Cerebellar cortex (tissue), 1 donor: ENCODE measurements at regions not wholly inside any gene's neighbourhood (a gene's known extent, or its start where the extent isn't known, plus 50 kb on each side); places are given as distances from the start of the nearest gene placed in this dataset.

ENCODE experiments used
- DNase-seq: peaks from one replicate; pipeline ENCODE4 v3.0.0-alpha.2; 2015; ENCODE audit warnings: low spot score

DNA sequence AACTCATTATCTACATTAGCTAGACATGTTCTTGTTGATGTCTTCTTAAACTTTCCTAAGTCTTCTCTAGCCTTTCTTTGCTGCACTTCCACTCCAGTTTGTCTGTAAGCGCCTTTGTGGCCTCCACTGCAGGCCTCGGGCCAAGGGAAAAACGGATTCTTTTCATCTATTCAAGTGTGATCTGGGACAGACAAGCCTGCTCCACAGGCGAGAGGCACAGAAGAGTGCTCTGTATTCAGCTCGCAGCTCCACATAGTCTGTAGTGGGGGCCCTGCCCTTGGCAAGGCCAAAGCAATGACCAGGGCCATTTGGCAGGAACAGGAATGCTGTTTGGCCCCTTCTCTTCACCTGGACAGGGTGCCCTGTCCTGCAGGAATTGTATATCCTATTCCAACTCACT is 84.1 kb upstream of the BARX2 start:
- peak; percentile 27 for DNase-seq

DNA sequence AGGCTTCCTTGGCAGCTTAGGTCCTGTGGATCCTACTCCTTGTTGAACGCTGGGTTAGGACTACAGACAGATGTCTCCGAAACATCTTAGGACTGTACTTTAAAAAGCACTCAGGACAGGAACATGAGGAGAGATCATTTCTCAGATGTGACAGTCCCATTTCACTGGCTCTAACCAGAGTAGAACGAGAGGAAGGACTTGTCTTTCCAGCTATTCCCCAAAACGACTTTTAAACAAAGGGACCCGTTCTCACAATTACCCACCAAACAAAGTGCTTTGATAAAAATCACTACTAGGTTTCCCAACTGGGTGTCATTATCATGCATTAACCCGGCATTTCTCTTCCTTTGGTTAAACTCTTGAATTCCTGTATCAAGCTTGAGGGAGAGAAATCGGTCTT is 84.7 kb upstream of the BARX2 start:
- no peak for DNase-seq

DNA sequence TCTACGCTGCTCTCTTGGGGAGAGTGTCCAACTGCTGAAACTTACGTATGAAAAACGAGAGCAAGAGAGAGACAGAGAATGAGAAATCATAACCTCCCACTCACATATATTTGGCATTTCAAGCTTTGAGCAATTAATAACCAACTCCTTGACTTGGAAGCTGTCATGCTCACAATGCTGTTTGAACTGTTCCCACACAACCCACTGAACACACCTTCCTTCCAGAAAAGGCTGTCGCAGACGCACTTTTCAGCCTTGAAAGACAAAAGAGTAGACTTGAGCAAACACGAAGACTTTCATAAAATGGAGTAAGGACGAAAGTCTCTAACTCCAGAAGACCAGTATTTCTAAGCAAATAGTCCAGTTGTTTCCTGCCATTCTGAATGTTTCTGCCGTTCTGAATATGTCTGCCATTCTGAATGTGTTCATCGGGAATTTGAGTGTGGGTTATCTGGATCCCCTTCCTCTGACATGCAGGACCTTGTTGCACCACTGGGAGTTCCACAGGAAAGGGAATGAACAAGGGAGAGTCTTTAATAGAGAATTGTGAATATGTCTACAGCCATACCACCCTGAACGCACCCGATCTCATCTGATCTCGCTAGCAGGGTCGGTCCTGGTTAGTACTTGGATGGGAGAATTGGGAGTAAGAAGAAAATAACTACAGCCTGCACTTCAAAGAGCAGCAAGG is 86.2 kb upstream of the BARX2 start:
- DNase-seq = no peak

DNA sequence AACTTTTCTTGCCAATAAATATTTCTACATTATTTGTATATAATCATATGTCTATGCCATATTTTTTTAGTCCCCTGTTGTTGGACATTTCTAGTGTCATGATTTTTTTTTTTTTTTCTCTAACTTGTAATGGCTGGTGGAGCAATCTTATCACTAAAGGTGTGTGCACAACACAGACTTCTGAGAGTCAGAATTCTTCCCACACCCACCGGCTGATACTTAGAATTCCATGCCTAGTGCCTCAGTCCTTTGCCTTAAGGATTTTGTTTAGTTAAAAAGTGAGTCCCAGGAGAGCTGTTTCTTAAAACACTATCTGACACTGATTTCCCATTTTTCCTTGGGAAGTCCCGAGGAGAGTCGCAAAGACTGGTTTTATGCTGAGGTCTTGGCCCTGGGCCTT is 87.7 kb upstream of the BARX2 start:
- no peak for DNase-seq

DNA sequence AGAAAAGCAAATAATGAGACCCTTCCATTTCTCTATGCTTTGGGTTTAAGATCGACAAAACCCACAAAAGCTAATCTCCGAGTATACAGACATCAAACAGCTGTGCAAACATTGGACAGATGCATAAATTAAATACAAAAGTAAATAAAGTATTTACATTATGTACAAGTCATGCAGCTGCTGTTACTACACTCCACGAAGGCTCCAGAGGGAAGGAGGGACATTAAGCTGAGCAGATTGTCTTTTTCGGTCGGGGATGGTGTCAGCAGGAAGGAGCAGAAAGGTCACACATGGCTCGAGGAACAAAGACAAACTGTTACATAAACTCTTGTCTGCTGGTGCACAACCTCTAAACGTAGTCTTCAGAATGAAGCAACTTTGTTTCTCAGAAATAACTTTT is 88.8 kb upstream of the BARX2 start:
- no peak for DNase-seq

DNA sequence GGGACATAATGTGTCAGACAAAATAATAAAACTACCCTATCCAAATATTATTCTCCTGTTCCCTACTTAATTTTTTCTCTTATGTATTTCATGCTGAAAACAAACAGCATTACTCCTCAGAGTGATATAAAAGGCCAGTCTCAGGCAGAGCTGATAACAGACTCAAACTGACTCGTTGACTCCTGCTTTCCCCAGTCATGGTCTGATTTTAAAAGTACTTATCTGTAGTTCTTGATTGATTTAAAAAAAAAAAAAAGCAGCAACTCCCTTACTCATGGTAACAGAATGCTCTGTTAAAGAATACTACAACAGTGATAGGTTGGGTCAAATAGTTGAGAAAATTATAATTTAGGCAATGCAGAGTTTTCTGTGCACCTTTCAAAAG is 90.3 kb upstream of the BARX2 start:
- DNase-seq = no peak

DNA sequence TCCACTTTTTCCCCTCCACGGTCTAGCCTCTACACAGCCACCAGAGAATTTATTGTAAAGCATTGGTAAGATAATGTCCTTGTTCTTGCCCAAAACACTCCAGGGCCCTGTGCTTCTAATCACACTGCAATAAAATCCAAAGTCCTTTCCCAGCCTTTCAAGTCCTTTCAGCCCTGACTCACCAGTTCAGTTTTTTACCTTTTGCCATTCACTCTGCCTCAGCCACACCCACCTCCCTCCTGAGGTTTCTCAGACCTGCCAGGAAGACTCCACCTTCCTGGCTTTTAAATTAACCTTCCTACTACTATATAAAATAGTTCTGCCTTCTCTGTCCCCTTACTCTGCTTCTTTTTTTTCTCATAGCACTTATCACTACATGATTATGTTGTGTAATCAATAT is 91.0 kb upstream of the ARHGAP32 start:
- DNase-seq = no peak

DNA sequence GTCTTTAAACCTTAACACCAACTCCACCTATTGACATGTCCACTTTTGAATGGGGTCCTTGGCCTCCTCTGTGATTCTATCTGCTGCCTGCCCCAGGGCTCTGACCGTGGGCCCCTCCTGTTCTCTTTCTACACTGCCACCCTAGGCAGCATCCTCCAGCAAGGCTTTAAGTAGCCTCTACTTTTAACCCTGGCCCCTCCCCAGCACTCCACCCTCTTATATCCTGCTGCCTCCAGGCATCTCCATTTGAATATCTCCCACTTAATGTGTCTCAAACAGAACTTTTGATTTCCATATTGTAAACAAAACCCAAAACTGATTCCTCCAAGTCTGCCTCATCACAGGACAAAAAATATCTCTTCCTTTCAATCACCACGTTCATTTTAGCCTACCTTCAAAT is 90.5 kb upstream of the ARHGAP32 start:
- DNase-seq = no peak

DNA sequence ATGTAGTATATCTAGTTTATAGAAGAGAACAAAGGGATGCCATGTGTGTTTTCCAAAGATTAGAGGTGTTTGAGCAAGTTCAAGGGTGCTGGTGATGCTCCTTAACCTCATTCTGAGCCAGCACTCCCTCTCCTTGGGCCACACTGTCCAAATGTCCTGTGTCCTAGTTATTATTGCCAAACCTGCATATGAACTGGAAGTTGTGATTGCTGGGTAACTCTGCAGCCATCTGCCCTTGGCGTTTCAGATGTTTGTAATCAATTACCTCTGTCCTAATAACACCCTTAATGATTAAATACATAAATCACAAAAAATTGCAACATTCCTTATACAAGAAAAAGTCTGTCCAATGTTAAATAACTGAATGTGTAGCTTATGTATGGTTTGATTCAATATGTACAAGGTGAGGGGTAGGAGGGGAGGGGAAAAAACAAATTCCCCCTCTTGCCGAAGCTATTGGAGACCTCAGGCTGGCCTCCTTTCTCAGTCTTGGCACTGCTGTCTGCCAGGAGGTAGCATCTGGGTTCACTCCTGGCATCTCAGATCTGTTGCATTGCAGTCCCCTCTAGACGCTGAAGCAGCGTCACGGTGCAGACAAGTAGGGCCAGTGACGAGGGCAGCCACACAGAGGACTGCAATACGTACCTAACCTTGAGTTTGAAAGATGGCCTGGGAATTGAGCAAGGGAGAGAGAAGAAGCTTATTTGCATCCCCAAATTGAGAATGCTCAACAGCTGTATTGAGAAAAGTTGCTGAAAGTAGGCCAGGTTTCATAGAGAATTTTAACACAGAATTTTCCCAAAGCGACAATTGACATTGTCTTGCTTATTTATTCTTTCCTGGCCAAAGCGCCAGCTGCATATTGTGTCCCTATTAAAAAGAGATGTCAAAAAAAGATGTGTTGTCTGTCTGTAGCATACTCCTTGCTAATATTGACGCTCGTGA is 89.6 kb upstream of the ARHGAP32 start:
- DNase-seq = no peak

DNA sequence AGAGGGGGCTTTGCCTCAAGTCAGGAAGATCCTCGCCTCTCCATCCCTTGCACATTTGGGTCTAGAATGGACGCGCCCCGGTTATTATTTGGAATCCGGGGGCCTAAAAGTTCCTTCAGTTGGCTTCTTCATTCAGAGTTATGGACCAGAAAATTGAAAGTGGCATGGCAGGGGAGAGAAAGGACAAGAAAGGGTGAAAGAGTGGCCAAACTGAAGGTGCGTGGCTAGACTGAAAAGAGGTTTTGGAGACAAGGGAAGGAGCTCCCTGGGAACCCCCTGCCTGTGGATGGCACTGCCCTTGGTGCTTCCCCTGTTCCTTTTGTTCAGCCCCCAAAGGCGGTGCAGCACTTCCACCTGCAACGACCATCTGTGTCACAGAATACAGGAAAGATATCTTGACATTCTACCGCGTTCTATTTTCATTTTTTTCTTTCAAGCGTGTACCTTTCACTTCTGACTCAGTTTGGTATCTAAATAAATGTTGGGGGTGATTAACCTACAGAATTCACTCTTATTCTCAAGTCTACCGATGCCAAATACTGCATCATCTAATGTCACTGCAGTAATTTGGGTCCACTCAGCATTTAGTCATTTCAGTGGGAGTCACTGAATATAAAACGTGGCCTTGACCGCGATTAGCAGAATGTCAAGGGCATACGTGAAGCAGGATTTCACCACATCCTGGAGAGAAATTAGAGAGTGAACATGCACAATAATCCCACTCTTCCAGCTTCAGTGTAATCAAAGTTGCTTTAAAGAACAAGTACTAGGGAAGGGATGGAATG is 88.1 kb upstream of the ARHGAP32 start:
- no peak for DNase-seq

DNA sequence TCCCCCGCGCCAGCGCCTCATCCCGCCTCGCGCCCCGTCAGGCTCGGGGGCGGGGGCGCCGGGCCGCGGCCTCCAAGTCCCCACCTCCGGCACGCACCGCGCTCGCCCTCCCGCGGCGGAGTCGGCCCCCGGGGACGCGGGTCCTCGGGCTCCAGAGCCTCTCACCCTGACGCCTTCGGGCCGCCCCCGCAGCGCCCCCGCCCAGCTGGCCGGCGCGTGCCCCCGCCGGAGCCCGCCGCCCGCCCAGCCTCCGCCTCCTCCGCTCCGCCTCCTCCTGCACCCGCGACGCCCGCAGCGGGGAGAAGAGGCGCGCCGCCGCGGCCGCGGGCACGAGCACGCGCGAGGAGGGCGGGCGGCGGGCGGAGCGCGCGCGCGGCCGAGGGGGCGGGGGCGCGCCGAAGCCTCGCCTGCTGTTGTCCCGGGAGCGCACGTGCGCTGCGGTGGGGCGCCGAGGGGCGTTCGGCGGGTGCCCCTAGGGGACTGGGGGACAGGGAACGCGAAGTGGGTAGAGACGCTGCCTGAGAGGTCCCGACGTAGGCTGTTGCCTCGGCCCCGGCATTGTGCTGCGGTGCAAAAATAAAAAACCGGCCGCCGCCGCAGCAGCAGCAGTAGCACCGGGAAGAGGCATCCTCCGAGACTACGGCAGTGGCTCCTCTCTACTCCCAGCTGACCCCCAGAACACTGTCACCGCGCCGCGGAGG is 87.4 kb upstream of the ARHGAP32 start:
- DNase-seq = no peak

DNA sequence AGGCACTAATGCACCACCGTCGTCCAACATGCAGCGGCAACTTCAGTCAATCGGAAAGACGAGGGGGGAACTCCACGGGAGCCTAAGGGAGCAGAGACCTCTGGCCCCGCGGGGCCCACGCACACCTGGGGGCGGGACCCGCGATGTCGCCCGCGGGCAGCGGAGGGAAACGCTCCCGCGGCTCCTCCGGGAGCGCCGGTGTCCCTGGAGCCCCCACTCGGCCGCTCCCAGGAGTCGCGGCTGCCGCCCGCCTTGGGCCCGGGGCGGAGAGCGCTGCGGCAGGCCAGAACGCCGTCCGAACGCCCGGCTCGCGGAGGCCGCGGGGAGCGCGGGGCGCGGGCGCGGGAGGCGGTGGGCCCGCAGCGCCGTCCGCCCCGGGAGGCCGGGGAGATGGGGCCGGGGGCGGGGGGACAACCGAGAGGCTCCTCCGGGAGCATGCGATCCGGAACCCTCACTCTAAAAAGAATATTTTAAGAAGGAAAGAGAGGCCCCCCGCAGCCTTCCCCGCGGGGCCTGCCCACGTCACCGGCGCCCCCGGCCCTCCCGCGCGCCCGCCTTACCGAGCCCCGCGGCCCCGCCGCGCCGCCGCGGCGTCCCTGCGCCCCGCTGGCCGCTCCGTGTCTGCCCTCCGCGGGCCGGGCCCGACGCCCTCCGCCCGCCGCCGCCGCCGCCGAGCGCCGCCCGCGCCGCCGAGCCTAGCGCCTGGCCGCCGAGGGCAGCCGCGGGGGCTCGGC is 86.6 kb upstream of the ARHGAP32 start:
- no peak for DNase-seq

DNA sequence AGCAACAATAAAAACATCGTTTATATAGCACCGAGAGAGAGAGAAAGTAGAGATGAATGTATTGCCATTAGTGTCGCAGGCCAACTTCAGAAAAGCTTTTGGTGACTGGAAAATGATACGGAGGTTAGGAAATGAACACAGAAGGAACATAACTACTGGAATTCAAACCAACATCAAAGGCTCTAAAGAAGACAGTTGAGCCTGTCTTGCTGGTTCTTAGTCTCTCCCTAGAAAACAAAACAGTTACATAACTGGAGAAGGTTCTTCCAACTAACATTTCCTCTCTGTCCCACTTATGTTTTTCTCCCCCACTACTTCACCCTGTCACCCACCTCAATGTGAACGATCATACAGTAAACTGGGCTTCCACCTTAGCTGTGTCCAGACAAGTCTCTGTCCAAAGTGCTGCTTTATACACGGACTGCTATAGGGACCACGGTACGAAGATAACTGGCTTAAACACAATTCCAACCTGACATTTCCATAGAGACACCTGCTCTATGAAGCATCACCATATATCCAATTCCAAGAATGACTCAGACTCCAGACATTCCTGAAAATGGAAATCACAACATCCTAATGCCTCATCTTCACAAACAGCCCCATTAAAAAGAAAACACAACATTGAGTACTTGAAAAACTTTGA is 85.2 kb upstream of the ARHGAP32 start:
- DNase-seq = no peak

DNA sequence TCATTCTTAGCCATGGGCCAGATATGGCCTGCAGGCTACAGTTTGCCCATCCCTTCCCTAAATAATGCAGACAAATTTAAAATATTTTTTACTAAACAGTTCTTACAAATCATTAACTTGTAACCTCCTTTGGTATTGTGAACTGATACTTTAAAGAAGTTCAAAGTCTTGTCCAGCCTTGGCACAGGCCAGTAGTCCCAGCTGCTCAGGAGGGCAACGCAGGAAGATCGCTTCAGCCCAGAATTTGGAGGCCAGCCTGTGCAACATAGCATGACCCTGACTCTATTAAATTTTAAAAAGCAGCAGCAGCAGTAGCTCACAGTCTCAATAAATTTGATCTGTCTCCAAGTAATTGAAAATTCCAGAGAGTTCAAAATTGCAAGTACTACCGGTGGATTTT is 83.7 kb upstream of the ARHGAP32 start:
- no peak for DNase-seq

DNA sequence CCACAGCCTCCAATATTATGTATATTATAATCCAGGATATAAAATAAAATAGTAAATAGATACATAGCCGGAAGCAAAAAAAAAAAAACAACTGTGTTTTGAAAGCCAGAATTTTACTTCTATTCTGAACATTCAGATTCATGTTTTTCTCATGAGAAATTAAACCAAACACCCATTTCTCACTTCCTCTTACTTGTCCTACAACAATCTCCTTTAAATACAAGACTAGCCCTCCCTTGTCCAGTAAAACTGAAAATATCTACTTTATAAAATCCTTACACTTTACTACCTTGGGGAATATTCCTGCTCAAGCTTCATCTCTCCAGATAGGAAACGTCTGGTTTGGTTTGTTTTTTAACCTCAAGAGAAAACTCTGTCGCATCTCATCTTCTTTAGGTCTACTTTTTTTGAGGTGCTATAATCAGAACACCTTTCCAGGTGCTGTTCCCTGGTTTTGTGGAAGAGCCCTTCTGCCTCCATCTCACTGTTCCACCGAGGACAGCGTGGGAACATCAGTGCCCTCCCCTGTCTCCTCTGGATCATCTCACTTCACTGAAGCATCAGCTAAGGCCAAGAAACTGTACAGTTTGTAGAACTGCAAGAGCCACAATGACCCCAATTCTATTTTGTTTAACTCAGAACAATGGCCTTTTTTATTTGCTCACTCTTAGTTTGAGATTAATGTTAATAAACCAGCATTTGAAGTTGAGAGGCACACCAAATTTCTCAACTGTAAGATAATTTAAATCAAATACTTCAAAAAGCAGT is 82.0 kb upstream of the ARHGAP32 start:
- DNase-seq = no peak

DNA sequence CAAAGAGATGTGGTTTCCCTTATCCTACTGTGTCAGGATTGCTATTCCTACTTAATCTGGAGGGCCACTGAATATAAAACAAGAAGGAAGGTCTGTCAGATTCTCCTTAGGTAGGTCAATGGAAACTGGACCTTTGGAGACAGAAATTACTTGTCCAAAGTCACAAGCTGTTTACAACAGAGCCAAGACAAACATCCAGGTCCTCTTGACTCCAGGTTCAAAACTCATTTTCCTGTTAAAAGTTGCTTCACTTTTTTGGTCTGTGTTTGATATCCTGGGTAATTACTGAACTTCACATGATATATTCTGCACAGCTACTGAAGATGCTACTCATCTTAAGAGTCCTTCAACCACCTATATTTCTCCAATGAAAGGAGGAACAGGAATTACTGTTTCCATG is 81.2 kb upstream of the ARHGAP32 start:
- DNase-seq = no peak

DNA sequence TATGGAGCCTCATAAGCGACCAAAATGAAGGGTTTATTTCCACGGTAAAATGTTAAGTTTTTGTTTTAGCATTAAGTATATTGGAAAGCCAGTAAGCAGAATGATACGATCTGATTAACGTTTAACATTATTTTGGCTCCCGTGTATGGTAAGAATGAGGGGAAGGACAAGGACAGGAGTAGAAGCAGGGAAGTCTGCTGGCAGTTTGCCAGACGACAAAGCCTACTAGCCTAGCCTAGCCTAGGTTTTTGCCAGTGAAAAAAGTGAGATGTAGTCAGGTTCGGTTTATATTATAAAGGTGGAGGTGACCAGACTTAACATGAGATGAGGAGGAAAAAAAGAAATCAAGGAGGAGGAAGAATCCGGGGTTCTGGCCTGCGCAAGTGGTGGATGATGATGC is 78.9 kb upstream of the ARHGAP32 start:
- DNase-seq = no peak

DNA sequence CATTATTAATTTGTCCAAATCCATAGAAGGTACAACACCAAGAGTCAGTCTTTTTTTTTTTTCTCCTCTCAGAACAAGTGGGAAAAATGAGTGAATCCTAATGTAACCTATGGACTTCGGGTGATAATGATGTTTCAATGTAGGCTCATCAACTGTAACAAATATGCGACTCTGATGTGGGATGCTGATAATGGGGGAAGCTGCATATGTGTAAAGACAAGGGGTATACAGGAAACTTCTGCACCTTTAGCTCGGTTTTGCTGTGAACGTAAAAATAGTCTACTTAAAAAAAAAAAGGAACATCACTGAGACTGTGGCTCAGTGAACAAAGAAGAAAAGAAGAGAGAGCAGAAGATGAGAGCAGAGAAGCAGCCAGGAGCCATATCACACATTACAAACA is 78.3 kb upstream of the ARHGAP32 start:
- no peak for DNase-seq

DNA sequence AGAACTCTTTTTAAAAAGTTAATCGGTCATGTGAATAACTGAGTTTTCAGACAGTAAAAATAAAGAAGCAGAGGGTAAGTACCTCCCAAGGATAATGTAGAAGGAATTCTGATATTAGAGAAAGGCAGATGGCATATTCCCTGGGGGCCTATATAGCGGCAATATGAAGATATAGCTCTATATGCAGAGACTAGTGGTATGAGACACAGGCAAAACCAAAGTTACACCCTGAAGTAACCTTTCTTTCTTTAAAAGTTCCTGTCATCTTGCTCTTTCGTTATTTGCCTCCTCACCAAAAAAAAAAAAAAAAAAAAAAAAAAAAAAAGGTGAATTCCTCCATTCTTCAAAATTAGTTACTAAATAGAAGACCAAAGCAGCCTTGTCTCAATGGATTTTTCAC is 76.2 kb upstream of the ARHGAP32 start:
- no peak for DNase-seq

DNA sequence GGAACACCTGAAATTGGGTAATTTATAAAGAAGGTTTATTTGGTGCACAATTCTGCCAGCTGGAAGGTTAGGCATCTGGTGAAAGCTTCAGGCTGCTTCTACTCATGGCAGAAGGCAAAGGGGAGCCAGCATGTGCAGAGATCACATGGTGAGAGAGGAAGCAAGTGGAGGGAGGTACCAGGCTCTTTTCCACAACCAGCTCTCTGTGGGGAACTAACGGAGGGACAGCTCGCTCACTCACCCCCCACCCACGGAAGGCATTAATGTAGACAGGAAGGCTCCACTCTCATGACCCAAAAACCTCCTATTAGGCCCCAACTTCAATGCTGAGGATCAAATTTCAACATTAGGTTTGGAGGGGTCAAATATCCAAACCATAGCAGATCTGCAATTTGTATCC is 75.6 kb upstream of the ARHGAP32 start:
- no peak for DNase-seq
